ENCODE measurements at regions not wholly inside any gene's neighbourhood (a gene's known extent, or its start where the extent isn't known, plus 50 kb on each side); places are given as distances from the start of the nearest gene placed in this dataset.
"Not testable (repeated sequence)": the region's sequence is repeated elsewhere in the genome, so short reads cannot be mapped to it uniquely, and the experiment has no call there.

- H3K4me3 ChIP-seq (replicated peaks in 1 of 3; ENCODE audit: insufficient read depth in 1 of 3, low read depth in 1 of 3, low read length in 3 of 3); H3K27ac ChIP-seq (ENCODE audit: insufficient read depth, low read depth, low read length); H3K4me1 ChIP-seq (ENCODE audit: control insufficient read depth, extremely low read depth, insufficient read depth, low read length); H3K36me3 ChIP-seq (ENCODE audit: control insufficient read depth in 2 of 2, extremely low read depth in 1 of 2, insufficient read depth in 2 of 2, low read length in 2 of 2); intact Hi-C loops (cut with micrococcal nuclease); DNase-seq (ENCODE audit: low read depth, low spot score); H3K9ac ChIP-seq (replicated peaks; ENCODE audit: extremely low read depth, insufficient read depth, low read length); H4K20me1 ChIP-seq (replicated peaks; ENCODE audit: control insufficient read depth, extremely low read depth, insufficient read depth, low read length); dilution Hi-C loops (cut with MboI; ENCODE audit: extremely low pct_ligation_motif_present, low sequenced_read_pairs); H3K9me3 ChIP-seq (replicated peaks; ENCODE audit: control insufficient read depth, insufficient read depth, low read length); CTCF ChIA-PET; H3K9me1 ChIP-seq (replicated peaks; ENCODE audit: control insufficient read depth, extremely low read depth, insufficient read depth, low read length); FAIRE-seq; H2AFZ ChIP-seq (ENCODE audit: low read depth, low read length); H3K4me2 ChIP-seq (ENCODE audit: insufficient read depth, low read length); H3K27me3 ChIP-seq (ENCODE audit: control insufficient read depth in 2 of 2, insufficient read depth in 2 of 2, low read length in 2 of 2); BruUV-seq (replicated peaks); POLR2A ChIA-PET; H3K79me2 ChIP-seq (ENCODE audit: control insufficient read depth, insufficient read depth, low read length): not testable (repeated sequence)
Observed at GRCh38 chr2:111610035-111610434, 274.0 kb downstream of the ANAPC1 start.

GRCh38 chr2:111616651-111617218 lies 267.3 kb downstream of the ANAPC1 start:
- no peaks in the 10 kb centered on the region for H3K27me3 ChIP-seq (ENCODE audit: control insufficient read depth in 2 of 2, insufficient read depth in 2 of 2, low read length in 2 of 2)
- TF ChIP-seq EZH2 (IDR thresholded peaks at IDR 0.05; ENCODE audit: borderline replicate concordance, low read depth, low read length, severe bottlenecking) (no peak), POLR2AphosphoS5 (IDR thresholded peaks at IDR 0.05; ENCODE audit: insufficient read depth, low read depth, low read length) (no peak), MAX (IDR thresholded peaks at IDR 0.05; ENCODE audit: insufficient read depth, insufficient read length) (no peak), CTCF (IDR thresholded peaks at IDR 0.05; ENCODE audit: extremely low read depth in 1 of 2, insufficient read depth in 1 of 2, low read depth in 1 of 2, low read length in 2 of 2) (no peak)
- no peak overlapping the region for H3K4me3 ChIP-seq (replicated peaks in 1 of 3; ENCODE audit: insufficient read depth in 1 of 3, low read depth in 1 of 3, low read length in 3 of 3)
- H3K9me3 ChIP-seq (replicated peaks; ENCODE audit: control insufficient read depth, insufficient read depth, low read length), result no peaks in the 10 kb centered on the region
- no peak overlapping the region for H2AFZ ChIP-seq (ENCODE audit: low read depth, low read length)
- H4K20me1 ChIP-seq (replicated peaks; ENCODE audit: control insufficient read depth, extremely low read depth, insufficient read depth, low read length), result no peaks in the 10 kb centered on the region
- H3K9me1 ChIP-seq (replicated peaks; ENCODE audit: control insufficient read depth, extremely low read depth, insufficient read depth, low read length), result no peaks in the 10 kb centered on the region
- no peaks in the 10 kb centered on the region for H3K79me2 ChIP-seq (ENCODE audit: control insufficient read depth, insufficient read depth, low read length)
- H3K4me2 ChIP-seq (ENCODE audit: insufficient read depth, low read length), result no peak overlapping the region
- FAIRE-seq (no peak), DNase-seq (ENCODE audit: low read depth, low spot score) (no peak)
- no peak overlapping the region for H3K9ac ChIP-seq (replicated peaks; ENCODE audit: extremely low read depth, insufficient read depth, low read length)
- CTCF ChIA-PET, result no interaction called here
- no TSS peak for BruUV-seq (replicated peaks)
- intact Hi-C loops (cut with micrococcal nuclease) (no loop called here), dilution Hi-C loops (cut with MboI; ENCODE audit: extremely low pct_ligation_motif_present, low sequenced_read_pairs) (no loop called here)
- H3K27ac ChIP-seq (ENCODE audit: insufficient read depth, low read depth, low read length), result no peak overlapping the region
- POLR2A ChIA-PET, result no interaction called here
- H3K4me1 ChIP-seq (ENCODE audit: control insufficient read depth, extremely low read depth, insufficient read depth, low read length), result peaks cover 10% of the 10 kb centered on the region
- H3K36me3 ChIP-seq (ENCODE audit: control insufficient read depth in 2 of 2, extremely low read depth in 1 of 2, insufficient read depth in 2 of 2, low read length in 2 of 2), result no peaks in the 10 kb centered on the region
